GM21786 (cell line): ENCODE measurements at regions not wholly inside any gene's neighbourhood (a gene's known extent, or its start where the extent isn't known, plus 50 kb on each side); places are given as distances from the start of the nearest gene placed in this dataset.
A peak's percentile ranks its signal among the peaks of the same experiment; 100 is the strongest.
"Not testable (repeated sequence)": the region's sequence is repeated elsewhere in the genome, so short reads cannot be mapped to it uniquely, and the experiment has no call there.

ENCODE experiments used
- ATAC-seq: cut with Tn5 transposase; IDR thresholded peaks from one replicate; pipeline ENCODE4 v1.9.1; 2021; ENCODE audit not compliant: unreplicated experiment

DNA sequence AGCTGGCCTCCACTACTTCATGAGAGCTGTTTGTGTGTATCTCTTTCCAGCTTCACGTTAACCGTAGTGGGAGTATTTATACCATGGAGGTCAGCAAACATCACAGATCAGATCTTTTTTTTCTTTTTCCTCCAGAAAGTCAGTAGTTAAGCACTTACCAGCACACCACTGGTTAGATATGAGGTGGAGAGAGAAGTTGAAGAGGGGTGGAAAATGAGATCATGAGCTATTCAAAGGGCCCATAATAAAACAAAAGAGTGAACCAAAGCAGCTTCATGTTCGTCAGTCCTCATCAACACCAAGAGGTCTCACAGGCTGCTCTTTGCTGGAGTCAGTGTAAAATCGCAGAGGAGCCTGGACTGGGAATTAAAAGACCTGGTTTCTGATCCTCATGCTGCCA is 125.1 kb upstream of the SGK1 start:
- no peak for ATAC-seq

GRCh38 chr6:134442073-134442472 is 124.2 kb upstream of the SGK1 start:
- no peak for ATAC-seq

- no peak for ATAC-seq
These were observed 120.9 kb upstream of the SGK1 start for GRCh38 chr6:134438837-134439236.

- ATAC-seq: peak; percentile 35
These were observed 119.5 kb upstream of the SGK1 start for GRCh38 chr6:134437376-134437775.

- peak; percentile 31 for ATAC-seq
These were observed 119.0 kb upstream of the SGK1 start for GRCh38 chr6:134436950-134437349.

DNA sequence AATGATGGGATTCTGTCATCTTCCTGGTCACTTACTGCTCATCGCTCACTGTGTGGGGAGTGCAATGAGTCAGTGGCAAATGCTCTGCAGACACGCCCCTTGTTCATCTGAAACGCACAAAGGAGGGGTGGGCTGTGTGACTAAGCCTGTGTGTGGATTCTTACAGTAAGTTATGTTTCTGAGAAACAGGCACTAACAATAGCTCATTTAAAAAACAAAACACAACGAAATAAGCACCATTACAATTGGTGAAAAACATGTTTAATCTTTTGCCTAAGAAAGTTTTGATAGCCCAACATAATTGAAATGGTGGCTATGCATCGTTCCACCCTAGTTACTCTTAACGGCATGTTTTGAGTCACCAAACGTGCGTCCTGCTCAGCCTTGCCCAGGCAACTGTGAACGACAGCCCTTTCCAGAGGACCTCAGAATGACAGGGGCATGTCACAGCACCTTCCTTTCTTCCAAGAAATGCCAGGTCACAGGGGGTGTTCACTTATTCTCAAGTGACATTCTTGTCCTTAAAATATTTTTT is 118.4 kb upstream of the SGK1 start:
- ATAC-seq: peak; percentile 85

GRCh38 chr6:134435814-134436280 is 117.9 kb upstream of the SGK1 start:
- ATAC-seq: peak; percentile 17

GRCh38 chr6:134434019-134434942 is 116.4 kb upstream of the SGK1 start:
- no peak for ATAC-seq

- ATAC-seq: no peak
These were observed 114.1 kb upstream of the SGK1 start for GRCh38 chr6:134432036-134432435.

- ATAC-seq: no peak
These were observed 113.5 kb upstream of the SGK1 start for GRCh38 chr6:134431421-134431859.

- ATAC-seq: no peak
These were observed 112.0 kb upstream of the SGK1 start for GRCh38 chr6:134429861-134430380.

- ATAC-seq: no peak
These were observed 109.8 kb upstream of the SGK1 start for GRCh38 chr6:134427721-134428120.

GRCh38 chr6:134426623-134427022 is 108.7 kb upstream of the SGK1 start:
- ATAC-seq: no peak

DNA sequence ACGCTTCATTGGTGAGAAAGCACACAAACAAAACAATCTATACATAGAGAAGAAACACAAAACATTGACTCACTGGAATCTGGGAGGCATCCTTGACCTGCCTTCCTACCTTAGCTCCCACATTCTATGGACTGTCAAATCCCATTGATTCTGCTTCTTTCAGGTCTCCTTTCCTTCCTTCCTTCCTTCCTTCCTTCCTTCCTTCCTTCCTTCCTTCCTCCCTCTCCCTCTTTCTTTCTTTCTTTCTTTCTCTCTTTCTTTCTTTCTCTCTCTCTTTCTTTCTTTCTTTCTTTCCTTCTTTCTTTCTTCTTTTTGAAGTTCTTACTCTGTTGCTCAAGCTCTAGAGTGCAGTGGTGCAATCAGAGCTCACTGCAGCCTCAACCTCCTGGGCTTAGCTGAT is 108.0 kb upstream of the SGK1 start:
- not testable (repeated sequence) for ATAC-seq

GRCh38 chr6:134425513-134425912 is 107.6 kb upstream of the SGK1 start:
- ATAC-seq: no peak

DNA sequence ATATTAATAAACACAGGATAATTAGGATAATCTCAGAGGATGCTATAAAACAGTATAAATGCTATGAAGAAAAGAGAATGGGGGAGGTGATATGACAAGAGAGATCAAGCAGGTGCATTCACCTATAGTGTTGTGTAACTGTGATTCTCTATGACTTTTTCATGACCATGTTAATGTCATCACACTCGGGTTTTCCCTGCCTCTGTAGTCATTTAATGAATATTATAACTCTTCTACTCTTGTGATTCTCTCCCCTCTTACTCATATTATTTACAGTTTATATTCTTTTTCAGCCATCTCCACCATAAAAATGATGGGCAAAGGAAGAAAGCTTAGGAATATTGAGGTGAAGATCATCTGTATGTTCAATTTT is 106.9 kb upstream of the SGK1 start:
- no peak for ATAC-seq

- no peak for ATAC-seq
These were observed 106.4 kb upstream of the SGK1 start for GRCh38 chr6:134424165-134424797.

GRCh38 chr6:134422426-134423231 is 104.7 kb upstream of the SGK1 start:
- ATAC-seq: peak; percentile 60

GRCh38 chr6:134421501-134421900 is 103.6 kb upstream of the SGK1 start:
- ATAC-seq: no peak

- ATAC-seq: no peak
These were observed 102.8 kb upstream of the SGK1 start for GRCh38 chr6:134420614-134421181.

- ATAC-seq: no peak
These were observed 101.8 kb upstream of the SGK1 start for GRCh38 chr6:134419716-134420115.
